ENCODE measurements at regions not wholly inside any gene's neighbourhood (a gene's known extent, or its start where the extent isn't known, plus 50 kb on each side); places are given as distances from the start of the nearest gene placed in this dataset.

- H3K36me3 ChIP-seq (ENCODE audit: control insufficient read depth, low read length), result no peaks in the 10 kb centered on the region
Measured at GRCh38 chr7:125878235-125878956, 948.8 kb upstream of the POT1 start.

GRCh38 chr7:125877246-125877645, 947.6 kb upstream of the POT1 start:
- Histone ChIP-seq H3K9me3 (ENCODE audit: control insufficient read depth, insufficient read depth, low read length) (no peaks in the 10 kb centered on the region), H3F3A (ENCODE audit: control insufficient read depth, insufficient read depth) (no peaks in the 10 kb centered on the region), H3K4me3 (ENCODE audit: low read length) (no peak overlapping the region), H3K27ac (ENCODE audit: low read depth, low read length) (no peak overlapping the region), H3K4me1 (ENCODE audit: control insufficient read depth, low read length) (no peaks in the 10 kb centered on the region), H3K79me2 (ENCODE audit: control insufficient read depth, low read length) (no peaks in the 10 kb centered on the region), H3K4me2 (ENCODE audit: low read length) (no peak overlapping the region), H4K20me1 (ENCODE audit: control insufficient read depth, insufficient read depth, low read depth, low read length) (no peaks in the 10 kb centered on the region), H3K27me3 (ENCODE audit: control insufficient read depth, low read length) (no peaks in the 10 kb centered on the region), H3K36me3 (ENCODE audit: control insufficient read depth, low read length) (no peaks in the 10 kb centered on the region), H3K9me2 (replicated peaks; ENCODE audit: control insufficient read depth, low read length) (no peaks in the 10 kb centered on the region)
- no peak for TF ChIP-seq EZH2phosphoT487 (IDR thresholded peaks at IDR 0.05; ENCODE audit: borderline replicate concordance, low read length)
- TF ChIP-seq, protein P1, sequence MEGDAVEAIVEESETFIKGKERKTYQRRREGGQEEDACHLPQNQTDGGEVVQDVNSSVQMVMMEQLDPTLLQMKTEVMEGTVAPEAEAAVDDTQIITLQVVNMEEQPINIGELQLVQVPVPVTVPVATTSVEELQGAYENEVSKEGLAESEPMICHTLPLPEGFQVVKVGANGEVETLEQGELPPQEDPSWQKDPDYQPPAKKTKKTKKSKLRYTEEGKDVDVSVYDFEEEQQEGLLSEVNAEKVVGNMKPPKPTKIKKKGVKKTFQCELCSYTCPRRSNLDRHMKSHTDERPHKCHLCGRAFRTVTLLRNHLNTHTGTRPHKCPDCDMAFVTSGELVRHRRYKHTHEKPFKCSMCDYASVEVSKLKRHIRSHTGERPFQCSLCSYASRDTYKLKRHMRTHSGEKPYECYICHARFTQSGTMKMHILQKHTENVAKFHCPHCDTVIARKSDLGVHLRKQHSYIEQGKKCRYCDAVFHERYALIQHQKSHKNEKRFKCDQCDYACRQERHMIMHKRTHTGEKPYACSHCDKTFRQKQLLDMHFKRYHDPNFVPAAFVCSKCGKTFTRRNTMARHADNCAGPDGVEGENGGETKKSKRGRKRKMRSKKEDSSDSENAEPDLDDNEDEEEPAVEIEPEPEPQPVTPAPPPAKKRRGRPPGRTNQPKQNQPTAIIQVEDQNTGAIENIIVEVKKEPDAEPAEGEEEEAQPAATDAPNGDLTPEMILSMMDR (IDR thresholded peaks at IDR 0.05; ENCODE audit: low read depth, low read length, poor library complexity, severe bottlenecking), result no peak

More at GRCh38 chr7:125878235-125878956, 948.8 kb upstream of the POT1 start:
- no peaks in the 10 kb centered on the region for H4K20me1 ChIP-seq (ENCODE audit: control insufficient read depth, insufficient read depth, low read depth, low read length)
- no peaks in the 10 kb centered on the region for H3K4me1 ChIP-seq (ENCODE audit: control insufficient read depth, low read length)
- no peak for TF ChIP-seq EZH2phosphoT487 (IDR thresholded peaks at IDR 0.05; ENCODE audit: borderline replicate concordance, low read length)
- TF ChIP-seq, protein P1 (IDR thresholded peaks at IDR 0.05; ENCODE audit: low read depth, low read length, poor library complexity, severe bottlenecking), result no peak
- H3K79me2 ChIP-seq (ENCODE audit: control insufficient read depth, low read length), result no peaks in the 10 kb centered on the region
- no peak overlapping the region for H3K4me2 ChIP-seq (ENCODE audit: low read length)
- no peaks in the 10 kb centered on the region; the same call in 1 of the 2 replicates for H3K9me2 ChIP-seq (replicated peaks; ENCODE audit: control insufficient read depth, low read length)
- no peak overlapping the region for H3K4me3 ChIP-seq (ENCODE audit: low read length)
- no peaks in the 10 kb centered on the region for H3K27me3 ChIP-seq (ENCODE audit: control insufficient read depth, low read length)
- no peaks in the 10 kb centered on the region for H3F3A ChIP-seq (ENCODE audit: control insufficient read depth, insufficient read depth)
- H3K27ac ChIP-seq (ENCODE audit: low read depth, low read length), result no peak overlapping the region
- no peaks in the 10 kb centered on the region for H3K9me3 ChIP-seq (ENCODE audit: control insufficient read depth, insufficient read depth, low read length)

- Histone ChIP-seq H3K9me3 (ENCODE audit: control insufficient read depth, insufficient read depth, low read length) (no peaks in the 10 kb centered on the region), H3K4me3 (ENCODE audit: low read length) (no peak overlapping the region), H3K27ac (ENCODE audit: low read depth, low read length) (no peak overlapping the region), H3K27me3 (ENCODE audit: control insufficient read depth, low read length) (no peaks in the 10 kb centered on the region), H3K79me2 (ENCODE audit: control insufficient read depth, low read length) (no peaks in the 10 kb centered on the region), H3K9me2 (replicated peaks; ENCODE audit: control insufficient read depth, low read length) (no peaks in the 10 kb centered on the region), H3K4me2 (ENCODE audit: low read length) (no peak overlapping the region), H3F3A (ENCODE audit: control insufficient read depth, insufficient read depth) (no peaks in the 10 kb centered on the region), H3K4me1 (ENCODE audit: control insufficient read depth, low read length) (no peaks in the 10 kb centered on the region), H4K20me1 (ENCODE audit: control insufficient read depth, insufficient read depth, low read depth, low read length) (no peaks in the 10 kb centered on the region), H3K36me3 (ENCODE audit: control insufficient read depth, low read length) (no peaks in the 10 kb centered on the region)
- no peak for TF ChIP-seq EZH2phosphoT487 (IDR thresholded peaks at IDR 0.05; ENCODE audit: borderline replicate concordance, low read length)
- TF ChIP-seq, protein P1 (IDR thresholded peaks at IDR 0.05; ENCODE audit: low read depth, low read length, poor library complexity, severe bottlenecking), result no peak
Measured at GRCh38 chr7:125876431-125876830, 946.8 kb upstream of the POT1 start.

Data from DOHH2 (cell line).